ENCODE measurements at regions not wholly inside any gene's neighbourhood (a gene's known extent, or its start where the extent isn't known, plus 50 kb on each side); places are given as distances from the start of the nearest gene placed in this dataset.

GRCh38 chr4:14018191-14018853, 390.8 kb upstream of the BOD1L1 start:
- TF ChIP-seq REST (IDR thresholded peaks at IDR 0.05), result no peak
- TF ChIP-seq SP1 (IDR thresholded peaks at IDR 0.05), result peak; percentile 57
- TF ChIP-seq JUND (IDR thresholded peaks at IDR 0.05), result peak; percentile 44 to 93
- TF ChIP-seq RAD21 (IDR thresholded peaks at IDR 0.05), result peak in 1 of 2 donors; percentile 13
- peak; percentile 51 for TF ChIP-seq ATF3 (IDR thresholded peaks at IDR 0.05)
- TF ChIP-seq GABPA (IDR thresholded peaks at IDR 0.05 in 1 of 2, conservative IDR thresholded peaks at IDR 0.05 in 1 of 2), result no peak
- TF ChIP-seq HNF4A (conservative IDR thresholded peaks at IDR 0.05), result peak; percentile 47 to 79
- 52% methylated on average over 5 of the region's 5 CpGs for WGBS
- no peaks in the 10 kb centered on the region for H3K4me1 ChIP-seq (ENCODE audit: control insufficient read depth in 4 of 4, insufficient read depth in 4 of 4, low read length in 3 of 4)
- no peak overlapping the region for H3K9ac ChIP-seq (ENCODE audit: low read depth in 1 of 2, low read length in 2 of 2)
- H3K27me3 ChIP-seq (ENCODE audit: control insufficient read depth in 4 of 4, insufficient read depth in 4 of 4, low read length in 3 of 4), result no peaks in the 10 kb centered on the region
- peaks cover 3 to 12% (median 4%) of the 10 kb centered on the region in 4 donors for H3K9me3 ChIP-seq (ENCODE audit: control insufficient read depth in 4 of 4, low read length in 3 of 4)
- no peak for DNase-seq (ENCODE audit: low spot score)
- no peak overlapping the region for H3K4me3 ChIP-seq (ENCODE audit: low read depth in 1 of 3, low read length in 3 of 3)
- no peaks in the 10 kb centered on the region for H3K36me3 ChIP-seq (ENCODE audit: control insufficient read depth in 4 of 4, insufficient read depth in 3 of 4, low read depth in 1 of 4, low read length in 3 of 4)
- H3K27ac ChIP-seq (ENCODE audit: low read depth in 1 of 2, low read length in 2 of 2), result no peak overlapping the region

- DNase-seq (ENCODE audit: low spot score), result no peak
- TF ChIP-seq FOXA2 (IDR thresholded peaks at IDR 0.05) (no peak), YY1 (IDR thresholded peaks at IDR 0.05) (no peak), MAX (IDR thresholded peaks at IDR 0.05) (no peak), HNF4G (IDR thresholded peaks at IDR 0.05) (no peak), SP1 (IDR thresholded peaks at IDR 0.05) (no peak), FOXA1 (IDR thresholded peaks at IDR 0.05) (no peak), REST (IDR thresholded peaks at IDR 0.05) (no peak), CTCF (IDR thresholded peaks at IDR 0.05; ENCODE audit: low read depth, low read length, missing input control) (no peak), ATF3 (IDR thresholded peaks at IDR 0.05) (no peak), RXRA (IDR thresholded peaks at IDR 0.05) (no peak), HNF4A (conservative IDR thresholded peaks at IDR 0.05) (no peak), GABPA (IDR thresholded peaks at IDR 0.05 in 1 of 2, conservative IDR thresholded peaks at IDR 0.05 in 1 of 2) (no peak), RAD21 (IDR thresholded peaks at IDR 0.05) (no peak), EGR1 (IDR thresholded peaks at IDR 0.05; ENCODE audit: low read depth in 2 of 2) (no peak), ZBTB33 (IDR thresholded peaks at IDR 0.05) (no peak), TAF1 (conservative IDR thresholded peaks at IDR 0.05) (no peak), NR2F2 (IDR thresholded peaks at IDR 0.05) (no peak), JUND (IDR thresholded peaks at IDR 0.05) (no peak)
- Histone ChIP-seq H3K9ac (ENCODE audit: low read depth in 1 of 2, low read length in 2 of 2) (no peak overlapping the region), H3K4me1 (ENCODE audit: control insufficient read depth in 4 of 4, insufficient read depth in 4 of 4, low read length in 3 of 4) (no peaks in the 10 kb centered on the region), H3K27me3 (ENCODE audit: control insufficient read depth in 4 of 4, insufficient read depth in 4 of 4, low read length in 3 of 4) (no peaks in the 10 kb centered on the region), H3K36me3 (ENCODE audit: control insufficient read depth in 4 of 4, insufficient read depth in 3 of 4, low read depth in 1 of 4, low read length in 3 of 4) (no peaks in the 10 kb centered on the region), H3K27ac (ENCODE audit: low read depth in 1 of 2, low read length in 2 of 2) (no peak overlapping the region), H3K4me3 (ENCODE audit: low read depth in 1 of 3, low read length in 3 of 3) (no peak overlapping the region), H3K9me3 (ENCODE audit: control insufficient read depth in 4 of 4, low read length in 3 of 4) (no peaks in the 10 kb centered on the region)
- WGBS, result 62% methylated on average over 1 of the region's 1 CpG
Measured at GRCh38 chr4:14022456-14022855, 394.9 kb upstream of the BOD1L1 start.

Measured in liver (tissue), 8 donors.